ENCODE measurements at regions not wholly inside any gene's neighbourhood (a gene's known extent, or its start where the extent isn't known, plus 50 kb on each side); places are given as distances from the start of the nearest gene placed in this dataset.

DNA sequence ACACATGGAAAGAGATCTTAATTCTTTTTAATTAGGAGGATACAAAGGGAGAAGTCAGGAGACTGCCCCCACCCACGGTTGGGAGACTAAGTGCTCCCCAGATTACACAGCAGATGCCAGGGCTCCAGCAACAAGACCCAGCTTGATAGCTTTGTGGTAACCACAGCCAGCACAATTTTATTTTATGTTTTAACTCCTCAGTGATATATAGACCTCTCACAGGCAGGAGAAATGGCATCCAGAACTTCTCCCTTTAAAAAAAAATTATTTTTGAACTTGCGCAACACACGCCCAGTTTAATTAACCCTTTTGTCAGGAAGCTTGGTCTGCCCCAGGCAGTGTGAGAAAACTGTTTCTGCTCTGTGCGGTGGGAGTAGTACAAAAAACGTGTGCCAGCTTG is 62.6 kb upstream of the ACOT11 start:
- TF ChIP-seq, protein P1, sequence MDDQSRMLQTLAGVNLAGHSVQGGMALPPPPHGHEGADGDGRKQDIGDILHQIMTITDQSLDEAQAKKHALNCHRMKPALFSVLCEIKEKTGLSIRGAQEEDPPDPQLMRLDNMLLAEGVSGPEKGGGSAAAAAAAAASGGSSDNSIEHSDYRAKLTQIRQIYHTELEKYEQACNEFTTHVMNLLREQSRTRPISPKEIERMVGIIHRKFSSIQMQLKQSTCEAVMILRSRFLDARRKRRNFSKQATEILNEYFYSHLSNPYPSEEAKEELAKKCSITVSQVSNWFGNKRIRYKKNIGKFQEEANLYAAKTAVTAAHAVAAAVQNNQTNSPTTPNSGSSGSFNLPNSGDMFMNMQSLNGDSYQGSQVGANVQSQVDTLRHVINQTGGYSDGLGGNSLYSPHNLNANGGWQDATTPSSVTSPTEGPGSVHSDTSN (CRISPR knock-in tag; IDR thresholded peaks at IDR 0.05), result no peak
- no peak for TF ChIP-seq SP2 (tag by site-specific recombination; IDR thresholded peaks at IDR 0.05)

Measured in HEK293 (cell line).